ENCODE measurements at regions not wholly inside any gene's neighbourhood (a gene's known extent, or its start where the extent isn't known, plus 50 kb on each side); places are given as distances from the start of the nearest gene placed in this dataset.

DNA sequence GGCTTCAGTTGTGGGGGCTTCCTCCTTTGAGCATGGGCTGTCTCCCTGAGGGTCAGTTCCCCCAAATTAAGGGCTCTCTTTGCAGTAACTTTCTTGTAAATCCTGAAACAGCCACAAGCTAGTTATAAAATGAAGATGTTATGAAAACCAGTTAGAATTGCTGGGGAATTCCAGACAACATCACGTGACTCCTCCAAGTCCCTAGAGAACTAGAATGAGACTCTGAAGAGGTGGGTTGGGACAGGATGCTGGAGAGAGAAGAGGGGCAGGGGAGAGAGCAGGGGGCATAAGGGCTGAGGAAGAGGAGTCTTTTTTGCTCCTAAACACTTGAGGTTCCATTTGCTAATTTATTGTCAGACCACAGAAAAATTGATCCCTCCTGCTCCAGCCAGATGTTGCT lies 380.3 kb downstream of the DHX35 start:
- TF ChIP-seq, protein P1, sequence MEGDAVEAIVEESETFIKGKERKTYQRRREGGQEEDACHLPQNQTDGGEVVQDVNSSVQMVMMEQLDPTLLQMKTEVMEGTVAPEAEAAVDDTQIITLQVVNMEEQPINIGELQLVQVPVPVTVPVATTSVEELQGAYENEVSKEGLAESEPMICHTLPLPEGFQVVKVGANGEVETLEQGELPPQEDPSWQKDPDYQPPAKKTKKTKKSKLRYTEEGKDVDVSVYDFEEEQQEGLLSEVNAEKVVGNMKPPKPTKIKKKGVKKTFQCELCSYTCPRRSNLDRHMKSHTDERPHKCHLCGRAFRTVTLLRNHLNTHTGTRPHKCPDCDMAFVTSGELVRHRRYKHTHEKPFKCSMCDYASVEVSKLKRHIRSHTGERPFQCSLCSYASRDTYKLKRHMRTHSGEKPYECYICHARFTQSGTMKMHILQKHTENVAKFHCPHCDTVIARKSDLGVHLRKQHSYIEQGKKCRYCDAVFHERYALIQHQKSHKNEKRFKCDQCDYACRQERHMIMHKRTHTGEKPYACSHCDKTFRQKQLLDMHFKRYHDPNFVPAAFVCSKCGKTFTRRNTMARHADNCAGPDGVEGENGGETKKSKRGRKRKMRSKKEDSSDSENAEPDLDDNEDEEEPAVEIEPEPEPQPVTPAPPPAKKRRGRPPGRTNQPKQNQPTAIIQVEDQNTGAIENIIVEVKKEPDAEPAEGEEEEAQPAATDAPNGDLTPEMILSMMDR (conservative IDR thresholded peaks at IDR 0.05; ENCODE audit: control insufficient read depth, insufficient read depth, low read depth, low read length): no peak
- DNase-seq (ENCODE audit: low read depth): no peak
- H3K4me3 ChIP-seq (ENCODE audit: control insufficient read depth, low read depth, low read length): no peak overlapping the region

DNA sequence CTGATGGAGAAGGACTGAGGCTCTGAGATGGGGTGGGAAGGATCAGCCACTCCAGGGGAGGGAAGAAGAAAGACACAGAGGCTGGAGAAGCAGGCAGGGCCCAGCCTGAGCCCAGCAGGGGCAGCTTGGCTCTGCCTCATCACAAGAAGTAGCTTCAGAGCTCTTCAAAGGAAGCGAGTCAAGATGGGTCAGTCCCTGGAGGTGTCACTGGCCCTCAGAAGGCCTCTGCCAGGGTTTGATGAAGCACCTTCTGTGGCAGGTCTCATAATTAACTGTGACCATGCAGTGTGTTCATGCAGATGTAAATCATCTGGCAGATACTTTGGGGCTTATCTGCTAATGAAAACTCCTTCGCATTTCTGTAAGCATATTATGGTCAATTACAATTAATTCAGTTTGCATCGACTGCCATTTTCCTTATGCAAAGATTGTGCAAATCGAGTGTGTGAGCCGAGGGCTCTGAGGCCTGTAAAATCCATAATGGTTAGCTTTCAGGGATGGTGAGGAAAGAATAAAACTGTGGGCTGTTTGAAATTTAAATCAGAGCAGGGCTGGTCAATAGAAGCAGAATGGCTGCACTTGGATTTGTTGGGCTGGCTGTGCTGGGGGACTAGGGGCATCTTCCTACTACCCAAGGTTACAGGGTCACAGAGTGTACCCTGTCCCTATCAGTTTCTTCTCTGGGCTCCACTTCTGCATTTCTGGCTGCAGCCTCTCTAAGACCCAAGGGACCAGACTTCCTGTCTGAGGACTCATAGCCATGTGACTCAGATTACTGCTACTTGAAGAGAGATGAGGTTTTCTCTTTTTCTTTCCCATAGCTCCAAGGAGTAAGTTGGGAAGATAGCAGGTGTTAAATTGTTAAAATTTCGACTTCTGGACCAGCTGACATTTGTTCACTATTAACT lies 376.6 kb downstream of the DHX35 start:
- TF ChIP-seq, protein P1 (conservative IDR thresholded peaks at IDR 0.05; ENCODE audit: control insufficient read depth, insufficient read depth, low read depth, low read length): no peak
- peak; percentile 42 for DNase-seq (ENCODE audit: low read depth)
- H3K4me3 ChIP-seq (ENCODE audit: control insufficient read depth, low read depth, low read length): no peak overlapping the region

DNA sequence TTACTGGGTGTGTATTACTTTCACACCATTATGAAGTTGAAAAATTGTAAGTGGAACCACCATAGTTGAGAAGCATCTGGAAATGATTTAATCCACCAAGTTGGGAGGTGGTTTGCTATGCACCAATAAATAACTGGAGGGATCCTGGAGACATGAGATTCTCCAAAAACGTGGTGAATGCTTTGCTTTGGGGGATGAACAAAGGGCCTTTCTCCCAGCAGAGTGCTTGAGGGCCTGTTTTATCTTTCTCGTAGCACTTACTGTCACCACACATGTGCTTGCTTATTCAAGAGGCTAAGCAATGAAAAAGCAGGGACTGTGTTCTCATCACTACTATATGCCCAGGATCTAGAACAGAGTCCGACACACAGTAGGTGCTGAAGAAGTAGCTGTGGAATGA lies 371.1 kb downstream of the DHX35 start:
- TF ChIP-seq, protein P1 (conservative IDR thresholded peaks at IDR 0.05; ENCODE audit: control insufficient read depth, insufficient read depth, low read depth, low read length): no peak
- no peak for DNase-seq (ENCODE audit: low read depth)
- H3K4me3 ChIP-seq (ENCODE audit: control insufficient read depth, low read depth, low read length): no peak overlapping the region

DNA sequence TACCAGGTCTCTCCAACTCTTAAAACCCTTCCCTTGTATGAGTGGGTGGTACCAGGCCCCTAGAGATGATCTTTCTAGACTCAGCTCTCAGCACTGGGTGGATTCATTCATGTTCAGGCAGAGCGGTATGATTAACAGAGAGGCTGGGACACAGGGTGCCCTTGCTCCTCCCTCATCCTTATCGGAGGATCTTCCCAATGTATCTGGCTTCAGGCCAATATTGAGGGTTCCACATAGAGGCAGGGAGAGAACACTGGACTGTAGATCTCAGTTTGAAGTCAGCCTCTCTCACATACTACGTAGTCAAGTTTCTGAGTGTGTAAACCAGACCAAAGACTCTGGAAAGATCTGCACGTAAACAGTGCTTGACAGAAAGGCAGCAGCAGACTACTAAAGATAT lies 366.2 kb downstream of the DHX35 start:
- TF ChIP-seq, protein P1 (conservative IDR thresholded peaks at IDR 0.05; ENCODE audit: control insufficient read depth, insufficient read depth, low read depth, low read length): no peak
- no peak overlapping the region for H3K4me3 ChIP-seq (ENCODE audit: control insufficient read depth, low read depth, low read length)
- DNase-seq (ENCODE audit: low read depth): no peak

DNA sequence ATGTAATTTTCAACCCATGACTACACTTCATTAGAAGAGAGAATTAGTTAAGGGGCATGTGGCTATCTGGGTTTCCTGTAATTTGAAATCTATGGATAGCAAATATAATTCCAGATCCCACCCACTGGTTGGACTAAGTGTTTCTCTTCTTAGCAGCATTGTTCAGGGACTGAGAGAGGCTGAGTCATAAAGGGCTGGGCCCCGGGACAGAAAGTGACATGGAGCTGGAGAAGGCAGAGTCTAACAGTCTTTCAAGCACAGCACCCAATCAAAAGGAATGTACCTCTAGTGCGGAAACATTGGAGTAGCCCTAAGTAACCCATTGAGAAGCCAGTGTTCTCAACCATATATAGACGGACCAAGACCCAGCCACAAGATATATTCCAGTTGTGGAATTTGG lies 363.9 kb downstream of the DHX35 start:
- TF ChIP-seq, protein P1 (conservative IDR thresholded peaks at IDR 0.05; ENCODE audit: control insufficient read depth, insufficient read depth, low read depth, low read length): no peak
- no peak for DNase-seq (ENCODE audit: low read depth)
- no peak overlapping the region for H3K4me3 ChIP-seq (ENCODE audit: control insufficient read depth, low read depth, low read length)

DNA sequence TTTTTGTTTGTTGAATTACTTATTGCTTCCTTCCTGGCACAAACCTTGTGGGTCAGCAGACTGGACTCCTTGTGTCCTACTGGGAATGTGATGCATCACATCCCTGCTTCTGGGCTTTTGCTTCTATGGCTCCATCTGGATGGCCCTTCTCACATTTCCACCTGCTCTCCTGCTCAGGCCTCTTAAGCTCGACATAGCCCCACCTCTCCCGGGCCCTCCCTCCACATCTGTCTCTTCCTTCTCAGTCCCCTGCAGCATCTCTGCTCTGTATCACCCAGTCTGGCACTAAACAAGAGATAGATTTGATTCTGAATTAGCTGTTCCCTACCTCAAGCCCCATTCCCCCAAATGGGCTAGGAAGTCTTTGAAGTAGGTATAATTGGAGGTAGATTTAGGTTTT lies 356.8 kb downstream of the DHX35 start:
- DNase-seq (ENCODE audit: low read depth): no peak
- TF ChIP-seq, protein P1 (conservative IDR thresholded peaks at IDR 0.05; ENCODE audit: control insufficient read depth, insufficient read depth, low read depth, low read length): no peak
- H3K4me3 ChIP-seq (ENCODE audit: control insufficient read depth, low read depth, low read length): no peak overlapping the region
